IMR-90 (cell line): ENCODE measurements at regions not wholly inside any gene's neighbourhood (a gene's known extent, or its start where the extent isn't known, plus 50 kb on each side); places are given as distances from the start of the nearest gene placed in this dataset.

ENCODE experiments used
- ATAC-seq: fragments of 200-7000 bp; cut with Tn5 transposase; 2 replicates; pipeline ENCODE4 v1.9.1; 2020; ENCODE audit warnings: low read depth, mild to moderate bottlenecking, moderate library complexity
- BruUV-seq: library from RNA; stranded (reverse); fragments of 400-500 nt; replicated peaks from 2 replicates; lab custom pipeline; 2021; lab: Mats Ljungman, UMichigan
- CTCF ChIA-PET: fragments of 300-600 bp; formaldehyde crosslinking; extraction: SDS; loops from one replicate; lab custom pipeline; 2021; ENCODE audit warnings: antibody characterized with exemption; lab: Yijun Ruan, JAX
- POLR2A ChIA-PET: fragments of 300-600 bp; sonication (Branson Sonifier 250); formaldehyde crosslinking; loops from one replicate; lab custom pipeline; 2022; ENCODE audit warnings: antibody characterized with exemption; ENCODE audit not compliant: unreplicated experiment; lab: Charles Lee
- DNase-seq: peaks from one replicate; pipeline ENCODE4 v3.0.0; 2013
- H2AFZ ChIP-seq: replicated peaks from 2 replicates; pipeline ENCODE3; 2013; ENCODE audit warnings: low read length, mild to moderate bottlenecking; ENCODE audit not compliant: poor library complexity
- H2AK5ac ChIP-seq: 2 replicates; pipeline ENCODE4 v1.6.1; 2013; ENCODE audit warnings: low read depth, low read length, inconsistent platforms
- H2AK9ac ChIP-seq: replicated peaks from 2 replicates; pipeline ENCODE3; 2013; ENCODE audit warnings: mild to moderate bottlenecking, low read depth, low read length, moderate library complexity; ENCODE audit not compliant: poor library complexity
- H2BK120ac ChIP-seq: 2 replicates; pipeline ENCODE4 v1.6.1; 2013; ENCODE audit warnings: low read depth, low read length, inconsistent platforms
- H2BK15ac ChIP-seq: 3 replicates; pipeline ENCODE4 v1.6.1; 2013; ENCODE audit warnings: low read depth, low read length, inconsistent platforms
- H2BK20ac ChIP-seq: 2 replicates; pipeline ENCODE4 v1.6.1; 2013; ENCODE audit warnings: low read depth, mild to moderate bottlenecking, inconsistent platforms, low read length, moderate library complexity
- H2BK5ac ChIP-seq: 2 replicates; pipeline ENCODE4 v1.6.1; 2013; ENCODE audit warnings: mild to moderate bottlenecking, low read depth, low read length, inconsistent platforms; ENCODE audit not compliant: poor library complexity, severe bottlenecking
- H3K14ac ChIP-seq: replicated peaks from 2 replicates; pipeline ENCODE4 v1.6.1; 2013; ENCODE audit warnings: low read depth, low read length, inconsistent platforms
- H3K18ac ChIP-seq: 2 replicates; pipeline ENCODE4 v1.6.1; 2013; ENCODE audit warnings: low read depth, low read length, control low read depth
- H3K23ac ChIP-seq: 2 replicates; pipeline ENCODE4 v1.6.1; 2013; ENCODE audit warnings: low read depth, low read length, inconsistent platforms
- H3K27ac ChIP-seq: 2 replicates; pipeline ENCODE4 v1.5.1; 2013; ENCODE audit warnings: mild to moderate bottlenecking, control low read depth, low read length; ENCODE audit not compliant: insufficient read depth
- H3K27me3 ChIP-seq: 2 replicates; pipeline ENCODE4 v1.6.1; 2013; ENCODE audit warnings: low read length; ENCODE audit not compliant: control insufficient read depth, insufficient read depth
- H3K36me3 ChIP-seq: 2 replicates; pipeline ENCODE4 v1.6.1; 2013; ENCODE audit warnings: low read length, mixed read lengths; ENCODE audit not compliant: control insufficient read depth, insufficient read depth
- H3K4ac ChIP-seq: 2 replicates; pipeline ENCODE4 v1.6.1; 2013; ENCODE audit warnings: low read depth, low read length, inconsistent platforms
- H3K4me1 ChIP-seq: 2 replicates; pipeline ENCODE4 v1.6.1; 2013; ENCODE audit warnings: low read length, mixed read lengths; ENCODE audit not compliant: control insufficient read depth, insufficient read depth
- H3K4me2 ChIP-seq: 2 replicates; pipeline ENCODE4 v1.6.1; 2013; ENCODE audit warnings: low read depth, mild to moderate bottlenecking, control low read depth, low read length, moderate library complexity
- H3K4me3 ChIP-seq: 2 replicates; pipeline ENCODE4 v1.5.1; 2013; ENCODE audit warnings: low read depth, mild to moderate bottlenecking, control low read depth, low read length, moderate library complexity; ENCODE audit not compliant: insufficient read depth
- H3K56ac ChIP-seq: 2 replicates; pipeline ENCODE4 v1.6.1; 2013; ENCODE audit warnings: low read length, inconsistent platforms; ENCODE audit not compliant: insufficient read depth; ENCODE audit errors: extremely low read depth
- H3K79me1 ChIP-seq, 2 experiments: 2 replicates each; pipeline ENCODE4 v1.6.1; 2013; ENCODE audit warnings: low read length in 2 of 2, inconsistent platforms in 1 of 2, low read depth in 1 of 2
- H3K9ac ChIP-seq: 2 replicates; pipeline ENCODE4 v1.6.1; 2013; ENCODE audit warnings: low read depth, low read length, control low read depth
- H3K9me1 ChIP-seq: 2 replicates; pipeline ENCODE4 v1.6.1; 2013; ENCODE audit warnings: low read length, inconsistent platforms; ENCODE audit not compliant: insufficient read depth
- H3K9me3 ChIP-seq: 2 replicates; pipeline ENCODE4 v1.6.1; 2013; ENCODE audit warnings: low read length; ENCODE audit not compliant: control insufficient read depth, insufficient read depth
- H4K20me1 ChIP-seq: 2 replicates; pipeline ENCODE4 v1.6.1; 2013; ENCODE audit warnings: low read length, inconsistent platforms; ENCODE audit not compliant: insufficient read depth
- H4K5ac ChIP-seq: 2 replicates; pipeline ENCODE4 v1.6.1; 2013; ENCODE audit warnings: mild to moderate bottlenecking, low read depth, low read length, control low read depth
- H4K8ac ChIP-seq, 2 experiments: 2 replicates each; pipeline ENCODE4 v1.6.1; 2013; ENCODE audit warnings: low read depth in 2 of 2, low read length in 2 of 2, control low read depth in 1 of 2, inconsistent platforms in 1 of 2
- H4K91ac ChIP-seq: 2 replicates; pipeline ENCODE4 v1.6.1; 2013; ENCODE audit warnings: low read depth, low read length, inconsistent platforms; ENCODE audit not compliant: insufficient read depth
- BHLHE40 ChIP-seq: fragments of 150-350 bp; IDR thresholded peaks from 2 replicates; pipeline ENCODE4 v1.6.1; 2016; ENCODE audit warnings: mild to moderate bottlenecking, low read depth, low read length
- CEBPB ChIP-seq: IDR thresholded peaks from 2 replicates; pipeline ENCODE4 v1.6.1; 2012; ENCODE audit warnings: low read depth, low read length, improper control_type of control experiment
- CHD1 ChIP-seq: IDR thresholded peaks from 2 replicates; pipeline ENCODE4 v1.6.1; 2012; ENCODE audit warnings: low read depth, low read length, improper control_type of control experiment
- FOS ChIP-seq: fragments of 150-350 bp; IDR thresholded peaks from 2 replicates; pipeline ENCODE4 v1.6.1; 2016; ENCODE audit warnings: low read depth, low read length
- MAFK ChIP-seq: IDR thresholded peaks from 2 replicates; pipeline ENCODE4 v1.6.1; 2012; ENCODE audit warnings: low read depth, low read length, improper control_type of control experiment
- MAZ ChIP-seq: IDR thresholded peaks from 2 replicates; pipeline ENCODE4 v1.6.1; 2012; ENCODE audit warnings: low read depth, mild to moderate bottlenecking, low read length, improper control_type of control experiment, moderate library complexity, borderline replicate concordance
- MXI1 ChIP-seq: IDR thresholded peaks from 2 replicates; pipeline ENCODE4 v1.6.1; 2012; ENCODE audit warnings: low read depth, mild to moderate bottlenecking, low read length, moderate library complexity, borderline replicate concordance
- NFE2L2 ChIP-seq: fragments of 150-350 bp; IDR thresholded peaks from 2 replicates; pipeline ENCODE4 v1.6.1; 2016; ENCODE audit warnings: low read depth, mild to moderate bottlenecking, low read length
- POLR2A ChIP-seq: IDR thresholded peaks from 2 replicates; pipeline ENCODE4 v1.6.1; 2012; ENCODE audit warnings: mild to moderate bottlenecking, low read depth, low read length
- RAD21 ChIP-seq: IDR thresholded peaks from 2 replicates; pipeline ENCODE4 v1.6.1; 2012; ENCODE audit warnings: low read length, improper control_type of control experiment
- RCOR1 ChIP-seq: IDR thresholded peaks from 2 replicates; pipeline ENCODE4 v1.6.1; 2012; ENCODE audit warnings: mild to moderate bottlenecking, low read length, improper control_type of control experiment; ENCODE audit not compliant: insufficient replicate concordance
- RFX5 ChIP-seq: IDR thresholded peaks from 2 replicates; pipeline ENCODE4 v1.8.0; 2012; ENCODE audit warnings: low read depth, mild to moderate bottlenecking, low read length, moderate library complexity
- SMC3 ChIP-seq: fragments of 150-350 bp; IDR thresholded peaks from 2 replicates; pipeline ENCODE4 v1.6.1; 2016; ENCODE audit warnings: low read depth, mild to moderate bottlenecking, antibody characterized with exemption, low read length, moderate library complexity
- WGBS, 2 experiments: methylation state at CpG; one replicate each; pipeline versions ENCODE4 v1.1.5 to v1.1.7; 2013; ENCODE audit warnings: missing lambda C conversion rate in 2 of 2; ENCODE audit not compliant: insufficient read length in 1 of 2; ENCODE audit errors: extremely low coverage in 2 of 2; 5-methylcytosine and 5-hydroxymethylcytosine counted together
- dilution Hi-C: fragments of 300-500 bp; cut with HindIII; formaldehyde crosslinking; loops from one replicate; pipeline ENCODE4 v1.14.3; 2018; ENCODE audit warnings: low sequenced_read_pairs; ENCODE audit not compliant: unreplicated experiment
- in situ Hi-C: fragments of 300-500 bp; cut with MboI; formaldehyde crosslinking; loops from 3 replicates; pipeline ENCODE4 v1.14.3; 2019; ENCODE audit warnings: low sequenced_read_pairs, inconsistent platforms, mixed read lengths
- intact Hi-C: fragments of 100-400 bp; cut with micrococcal nuclease; formaldehyde crosslinking; loops from 2 replicates; pipeline ENCODE4 v1.10.0; 2022
- TF ChIP-seq, protein P1 (sequence below): conservative IDR thresholded peaks from 2 replicates; pipeline ENCODE4 v1.5.1; 2012; ENCODE audit warnings: mild to moderate bottlenecking, low read depth, low read length, improper control_type of control experiment
- TF ChIP-seq, protein P2 (sequence below): fragments of 150-350 bp; IDR thresholded peaks from 2 replicates; pipeline ENCODE4 v1.6.1; 2017; ENCODE audit warnings: mild to moderate bottlenecking, antibody characterized with exemption, low read length, low read depth
- TF ChIP-seq, protein P3 (sequence below): fragments of 150-350 bp; IDR thresholded peaks from 2 replicates; pipeline ENCODE4 v1.6.1; 2016; ENCODE audit warnings: low read depth, mild to moderate bottlenecking, low read length, moderate library complexity, borderline replicate concordance

DNA sequence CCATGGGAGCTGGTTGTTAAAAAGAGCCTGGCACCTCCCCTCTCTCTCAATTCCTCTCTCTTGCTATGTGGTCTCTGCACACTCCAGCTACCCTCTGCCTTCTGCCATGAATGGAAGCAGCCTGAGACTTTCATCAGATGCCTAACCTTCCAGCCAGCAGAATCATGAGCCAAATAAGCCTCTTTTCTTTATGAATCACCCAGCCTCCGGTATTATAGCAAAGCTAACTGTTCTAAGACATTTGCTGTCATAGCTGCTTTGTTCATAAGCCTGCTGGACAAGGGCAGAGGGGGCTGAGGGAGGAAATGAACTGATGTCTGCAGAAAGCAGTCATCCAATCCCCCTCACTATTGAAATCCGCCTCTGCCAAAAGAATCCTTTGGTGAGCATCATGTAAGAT lies 196.7 kb downstream of the ZNF330 start:
- Histone ChIP-seq H3K4me1 (peaks cover 15% of the 10 kb centered on the region), H4K5ac (peak overlapping the region; percentile 51; the same call in 1 of the 2 replicates), H3K56ac (no peak overlapping the region), H3K4me2 (0 out of 2 replicates have a peak overlapping the region, but pooled peaks have one; percentile 5), H3K9ac (no peak overlapping the region), H4K8ac (peak overlapping the region in 1 of 2 experiments; percentile 14; a peak in 1 of 4 replicates), H3K18ac (peak overlapping the region; percentile 79), H3K9me3 (peaks cover under 1% of the 10 kb centered on the region; the same call in 1 of the 2 replicates), H3K36me3 (no peaks in the 10 kb centered on the region), H2AK5ac (no peak overlapping the region), H3K9me1 (no peaks in the 10 kb centered on the region), H3K4ac (peak overlapping the region; percentile 22; the same call in 1 of the 2 replicates), H4K91ac (0 out of 2 replicates have a peak overlapping the region, but pooled peaks have one; percentile 69), H2BK120ac (peak overlapping the region; percentile 30), H3K23ac (no peak overlapping the region), H4K20me1 (no peaks in the 10 kb centered on the region), H3K79me1 (no peaks in the 10 kb centered on the region), H3K4me3 (no peak overlapping the region), H3K27me3 (no peaks in the 10 kb centered on the region), H2AK9ac (no peak overlapping the region), H2BK5ac (peak overlapping the region; percentile 62), H2BK20ac (0 out of 2 replicates have a peak overlapping the region, but pooled peaks have one; percentile 38), H2AFZ (peak overlapping the region; percentile 53), H2BK15ac (no peak overlapping the region), H3K27ac (no peak overlapping the region), H3K14ac (peak overlapping the region; percentile 6)
- BruUV-seq: no TSS peak
- intact Hi-C loops (no loop called here), in situ Hi-C loops (no loop called here), dilution Hi-C loops (no loop called here)
- peak; percentile 73 for DNase-seq
- TF ChIP-seq, protein P1, sequence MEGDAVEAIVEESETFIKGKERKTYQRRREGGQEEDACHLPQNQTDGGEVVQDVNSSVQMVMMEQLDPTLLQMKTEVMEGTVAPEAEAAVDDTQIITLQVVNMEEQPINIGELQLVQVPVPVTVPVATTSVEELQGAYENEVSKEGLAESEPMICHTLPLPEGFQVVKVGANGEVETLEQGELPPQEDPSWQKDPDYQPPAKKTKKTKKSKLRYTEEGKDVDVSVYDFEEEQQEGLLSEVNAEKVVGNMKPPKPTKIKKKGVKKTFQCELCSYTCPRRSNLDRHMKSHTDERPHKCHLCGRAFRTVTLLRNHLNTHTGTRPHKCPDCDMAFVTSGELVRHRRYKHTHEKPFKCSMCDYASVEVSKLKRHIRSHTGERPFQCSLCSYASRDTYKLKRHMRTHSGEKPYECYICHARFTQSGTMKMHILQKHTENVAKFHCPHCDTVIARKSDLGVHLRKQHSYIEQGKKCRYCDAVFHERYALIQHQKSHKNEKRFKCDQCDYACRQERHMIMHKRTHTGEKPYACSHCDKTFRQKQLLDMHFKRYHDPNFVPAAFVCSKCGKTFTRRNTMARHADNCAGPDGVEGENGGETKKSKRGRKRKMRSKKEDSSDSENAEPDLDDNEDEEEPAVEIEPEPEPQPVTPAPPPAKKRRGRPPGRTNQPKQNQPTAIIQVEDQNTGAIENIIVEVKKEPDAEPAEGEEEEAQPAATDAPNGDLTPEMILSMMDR: no peak
- TF ChIP-seq RFX5: no peak
- no peak for TF ChIP-seq CEBPB
- TF ChIP-seq MAZ: no peak
- no peak for TF ChIP-seq MAFK
- TF ChIP-seq RAD21: no peak
- TF ChIP-seq CHD1: no peak
- TF ChIP-seq, protein P2, sequence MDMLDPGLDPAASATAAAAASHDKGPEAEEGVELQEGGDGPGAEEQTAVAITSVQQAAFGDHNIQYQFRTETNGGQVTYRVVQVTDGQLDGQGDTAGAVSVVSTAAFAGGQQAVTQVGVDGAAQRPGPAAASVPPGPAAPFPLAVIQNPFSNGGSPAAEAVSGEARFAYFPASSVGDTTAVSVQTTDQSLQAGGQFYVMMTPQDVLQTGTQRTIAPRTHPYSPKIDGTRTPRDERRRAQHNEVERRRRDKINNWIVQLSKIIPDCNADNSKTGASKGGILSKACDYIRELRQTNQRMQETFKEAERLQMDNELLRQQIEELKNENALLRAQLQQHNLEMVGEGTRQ: no peak
- no peak for TF ChIP-seq POLR2A
- TF ChIP-seq, protein P3, sequence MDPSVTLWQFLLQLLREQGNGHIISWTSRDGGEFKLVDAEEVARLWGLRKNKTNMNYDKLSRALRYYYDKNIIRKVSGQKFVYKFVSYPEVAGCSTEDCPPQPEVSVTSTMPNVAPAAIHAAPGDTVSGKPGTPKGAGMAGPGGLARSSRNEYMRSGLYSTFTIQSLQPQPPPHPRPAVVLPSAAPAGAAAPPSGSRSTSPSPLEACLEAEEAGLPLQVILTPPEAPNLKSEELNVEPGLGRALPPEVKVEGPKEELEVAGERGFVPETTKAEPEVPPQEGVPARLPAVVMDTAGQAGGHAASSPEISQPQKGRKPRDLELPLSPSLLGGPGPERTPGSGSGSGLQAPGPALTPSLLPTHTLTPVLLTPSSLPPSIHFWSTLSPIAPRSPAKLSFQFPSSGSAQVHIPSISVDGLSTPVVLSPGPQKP: no peak
- TF ChIP-seq RCOR1: no peak
- no peak for TF ChIP-seq SMC3
- TF ChIP-seq NFE2L2: no peak
- no peak for TF ChIP-seq BHLHE40
- TF ChIP-seq FOS: no peak
- no peak for TF ChIP-seq MXI1
- CTCF ChIA-PET: no interaction called here
- no CpG with 5 or more reads among the region's 2 CpGs for WGBS, 2 experiments
- ATAC-seq: peak; percentile 79
- POLR2A ChIA-PET: no interaction called here
